ENCODE measurements at regions not wholly inside any gene's neighbourhood (a gene's known extent, or its start where the extent isn't known, plus 50 kb on each side); places are given as distances from the start of the nearest gene placed in this dataset.

DNA sequence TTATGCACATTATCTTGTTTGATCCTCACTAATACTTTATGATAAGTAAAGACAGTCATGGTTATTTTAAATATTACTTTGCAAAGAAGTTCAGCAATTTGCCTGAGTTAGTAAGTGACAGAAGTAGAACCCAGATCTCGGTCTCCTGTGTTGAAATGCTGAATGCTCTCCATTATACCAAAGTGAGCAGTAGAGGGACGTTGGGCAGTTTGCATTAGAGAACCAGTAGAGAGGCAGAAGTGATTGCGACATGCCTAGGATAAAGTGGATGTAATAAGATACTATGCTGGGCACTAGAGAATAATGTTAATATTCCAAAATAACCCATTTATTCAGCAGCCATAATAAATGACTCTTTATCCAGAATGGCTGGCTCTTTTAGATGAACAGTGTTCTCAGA, 201.0 kb downstream of the PMAIP1 start:
- H3K9ac ChIP-seq (ENCODE audit: insufficient read depth in 1 of 2, low read length in 2 of 2), result no peak overlapping the region
- 63 to 75% methylated on average over 3 of the region's 3 CpGs for WGBS, 2 donors
- ATAC-seq (ENCODE audit: insufficient read depth, low FRiP score) (no peak), DNase-seq (no peak)
- H3K4me3 ChIP-seq, result no peak overlapping the region
- H3K4me1 ChIP-seq (ENCODE audit: control insufficient read depth in 5 of 5, insufficient read depth in 5 of 5, low read length in 5 of 5), result no peaks in the 10 kb centered on the region
- H3K36me3 ChIP-seq (ENCODE audit: control insufficient read depth in 4 of 4, insufficient read depth in 4 of 4, low read length in 4 of 4), result no peaks in the 10 kb centered on the region
- no peak overlapping the region for H3K27ac ChIP-seq (ENCODE audit: low read depth in 1 of 2, low read length in 1 of 2)
- no peaks in the 10 kb centered on the region for H3K9me3 ChIP-seq (ENCODE audit: control insufficient read depth in 4 of 4, insufficient read depth in 3 of 4, low read length in 3 of 4)
- no peak for TF ChIP-seq CTCF (IDR thresholded peaks at IDR 0.05; ENCODE audit: control extremely low read depth, extremely low read depth)
- no peaks in the 10 kb centered on the region for H3K27me3 ChIP-seq (ENCODE audit: control insufficient read depth in 3 of 3, insufficient read depth in 3 of 3, low read length in 2 of 3)

GRCh38 chr18:60099709-60100108, 199.9 kb downstream of the PMAIP1 start:
- TF ChIP-seq CTCF (IDR thresholded peaks at IDR 0.05; ENCODE audit: control extremely low read depth, extremely low read depth), result no peak
- H3K27ac ChIP-seq (ENCODE audit: low read depth in 1 of 2, low read length in 1 of 2), result no peak overlapping the region
- no peaks in the 10 kb centered on the region for H3K9me3 ChIP-seq (ENCODE audit: control insufficient read depth in 4 of 4, insufficient read depth in 3 of 4, low read length in 3 of 4)
- WGBS, 2 donors, result 92 to 93% methylated on average over 2 of the region's 2 CpGs
- ATAC-seq (ENCODE audit: insufficient read depth, low FRiP score) (no peak), DNase-seq (no peak)
- no peaks in the 10 kb centered on the region for H3K4me1 ChIP-seq (ENCODE audit: control insufficient read depth in 5 of 5, insufficient read depth in 5 of 5, low read length in 5 of 5)
- no peaks in the 10 kb centered on the region for H3K27me3 ChIP-seq (ENCODE audit: control insufficient read depth in 3 of 3, insufficient read depth in 3 of 3, low read length in 2 of 3)
- H3K4me3 ChIP-seq, result no peak overlapping the region
- no peak overlapping the region for H3K9ac ChIP-seq (ENCODE audit: insufficient read depth in 1 of 2, low read length in 2 of 2)
- no peaks in the 10 kb centered on the region for H3K36me3 ChIP-seq (ENCODE audit: control insufficient read depth in 4 of 4, insufficient read depth in 4 of 4, low read length in 4 of 4)

DNA sequence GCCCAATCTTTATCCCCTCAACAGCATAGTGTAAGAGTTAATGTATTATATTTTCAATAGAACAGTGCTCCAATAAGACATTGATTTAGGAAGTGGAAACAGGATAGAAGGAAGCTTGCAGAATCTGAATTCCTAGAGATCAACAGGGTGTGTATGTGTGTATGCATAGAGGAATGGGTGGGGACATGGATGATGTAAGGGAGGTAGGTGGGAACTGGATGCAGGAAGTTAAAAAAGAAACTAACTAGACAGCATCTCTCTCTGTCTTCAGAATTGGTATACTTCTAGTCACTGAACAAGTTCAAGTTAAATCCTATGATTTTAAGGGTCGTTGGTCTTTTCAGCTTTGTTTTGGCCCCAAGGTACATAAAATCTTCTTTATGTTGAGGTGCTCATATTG, 196.6 kb downstream of the PMAIP1 start:
- Histone ChIP-seq H3K9ac (ENCODE audit: insufficient read depth in 1 of 2, low read length in 2 of 2) (no peak overlapping the region), H3K36me3 (ENCODE audit: control insufficient read depth in 4 of 4, insufficient read depth in 4 of 4, low read length in 4 of 4) (no peaks in the 10 kb centered on the region), H3K27ac (ENCODE audit: low read depth in 1 of 2, low read length in 1 of 2) (no peak overlapping the region), H3K4me3 (no peak overlapping the region), H3K4me1 (ENCODE audit: control insufficient read depth in 5 of 5, insufficient read depth in 5 of 5, low read length in 5 of 5) (no peaks in the 10 kb centered on the region), H3K9me3 (ENCODE audit: control insufficient read depth in 4 of 4, insufficient read depth in 3 of 4, low read length in 3 of 4) (peaks cover 0 to 5% (median 0%) of the 10 kb centered on the region in 4 donors), H3K27me3 (ENCODE audit: control insufficient read depth in 3 of 3, insufficient read depth in 3 of 3, low read length in 2 of 3) (no peaks in the 10 kb centered on the region)
- ATAC-seq (ENCODE audit: insufficient read depth, low FRiP score) (no peak), DNase-seq (no peak)
- 50 to 76% methylated on average over 1 of the region's 1 CpG for WGBS, 2 donors
- TF ChIP-seq CTCF (IDR thresholded peaks at IDR 0.05; ENCODE audit: control extremely low read depth, extremely low read depth), result no peak

DNA sequence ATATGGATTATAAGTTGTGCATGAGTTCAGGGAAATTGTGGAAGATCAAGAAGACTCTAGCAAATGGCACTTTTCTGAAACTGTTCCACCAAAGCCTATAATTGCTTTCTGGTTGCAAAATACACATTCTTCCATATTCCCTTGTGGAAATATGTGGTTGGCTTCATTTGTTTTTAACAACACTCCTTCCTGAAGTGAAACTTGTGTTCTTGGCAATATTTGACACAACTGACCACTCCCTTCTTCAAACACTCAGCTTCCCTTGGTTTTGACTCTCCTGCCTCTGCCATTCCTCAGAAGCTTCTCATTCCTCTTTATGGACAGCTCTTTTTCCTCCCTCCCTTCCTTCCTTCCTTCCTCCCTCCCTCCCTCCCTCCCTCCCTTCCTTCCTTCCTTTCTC, 192.3 kb downstream of the PMAIP1 start:
- DNase-seq (no peak), ATAC-seq (ENCODE audit: insufficient read depth, low FRiP score) (no peak)
- no peak for TF ChIP-seq CTCF (IDR thresholded peaks at IDR 0.05; ENCODE audit: control extremely low read depth, extremely low read depth)
- Histone ChIP-seq H3K36me3 (ENCODE audit: control insufficient read depth in 4 of 4, insufficient read depth in 4 of 4, low read length in 4 of 4) (no peaks in the 10 kb centered on the region), H3K9me3 (ENCODE audit: control insufficient read depth in 4 of 4, insufficient read depth in 3 of 4, low read length in 3 of 4) (peaks cover 0 to 5% (median 0%) of the 10 kb centered on the region in 4 donors), H3K27ac (ENCODE audit: low read depth in 1 of 2, low read length in 1 of 2) (no peak overlapping the region), H3K4me3 (no peak overlapping the region), H3K27me3 (ENCODE audit: control insufficient read depth in 3 of 3, insufficient read depth in 3 of 3, low read length in 2 of 3) (no peaks in the 10 kb centered on the region), H3K9ac (ENCODE audit: insufficient read depth in 1 of 2, low read length in 2 of 2) (no peak overlapping the region), H3K4me1 (ENCODE audit: control insufficient read depth in 5 of 5, insufficient read depth in 5 of 5, low read length in 5 of 5) (no peaks in the 10 kb centered on the region)
